C4-2B (cell line): ENCODE measurements at regions not wholly inside any gene's neighbourhood (a gene's known extent, or its start where the extent isn't known, plus 50 kb on each side); places are given as distances from the start of the nearest gene placed in this dataset.

Experiments
- ZFX ChIP-seq: fragments of 450-650 bp; IDR thresholded peaks from 2 replicates; pipeline ENCODE4 v1.6.1; 2017
- TF ChIP-seq, protein P1 (sequence below): fragments of 450-650 bp; conservative IDR thresholded peaks from 2 replicates; pipeline ENCODE4 v1.5.1; 2017; ENCODE audit warnings: mild to moderate bottlenecking

GRCh38 chr15:39021341-39021740 lies 456.7 kb upstream of the RASGRP1 start:
- TF ChIP-seq, protein P1, sequence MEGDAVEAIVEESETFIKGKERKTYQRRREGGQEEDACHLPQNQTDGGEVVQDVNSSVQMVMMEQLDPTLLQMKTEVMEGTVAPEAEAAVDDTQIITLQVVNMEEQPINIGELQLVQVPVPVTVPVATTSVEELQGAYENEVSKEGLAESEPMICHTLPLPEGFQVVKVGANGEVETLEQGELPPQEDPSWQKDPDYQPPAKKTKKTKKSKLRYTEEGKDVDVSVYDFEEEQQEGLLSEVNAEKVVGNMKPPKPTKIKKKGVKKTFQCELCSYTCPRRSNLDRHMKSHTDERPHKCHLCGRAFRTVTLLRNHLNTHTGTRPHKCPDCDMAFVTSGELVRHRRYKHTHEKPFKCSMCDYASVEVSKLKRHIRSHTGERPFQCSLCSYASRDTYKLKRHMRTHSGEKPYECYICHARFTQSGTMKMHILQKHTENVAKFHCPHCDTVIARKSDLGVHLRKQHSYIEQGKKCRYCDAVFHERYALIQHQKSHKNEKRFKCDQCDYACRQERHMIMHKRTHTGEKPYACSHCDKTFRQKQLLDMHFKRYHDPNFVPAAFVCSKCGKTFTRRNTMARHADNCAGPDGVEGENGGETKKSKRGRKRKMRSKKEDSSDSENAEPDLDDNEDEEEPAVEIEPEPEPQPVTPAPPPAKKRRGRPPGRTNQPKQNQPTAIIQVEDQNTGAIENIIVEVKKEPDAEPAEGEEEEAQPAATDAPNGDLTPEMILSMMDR = no peak
- TF ChIP-seq ZFX = no peak
